MCF 10A (cell line): ENCODE measurements at regions not wholly inside any gene's neighbourhood (a gene's known extent, or its start where the extent isn't known, plus 50 kb on each side); places are given as distances from the start of the nearest gene placed in this dataset.

Experiments used
- BruUV-seq: library from RNA; stranded (reverse); fragments of 400-500 nt; replicated peaks from 2 replicates; lab custom pipeline; 2021; lab: Mats Ljungman, UMichigan
- CTCF ChIA-PET: fragments of 300-600 bp; sonication (Branson Sonifier 250); formaldehyde crosslinking; extraction: SDS; loops from one replicate; lab custom pipeline; 2021; ENCODE audit warnings: antibody characterized with exemption, inconsistent platforms; lab: Yijun Ruan, JAX
- POLR2A ChIA-PET: fragments of 300-600, 350-650 bp; sonication (Branson Sonifier 250); formaldehyde crosslinking; extraction: SDS; loops from one replicate; lab custom pipeline; 2020; ENCODE audit warnings: antibody characterized with exemption, inconsistent platforms; lab: Yijun Ruan, JAX
- DNase-seq: peaks from one replicate; pipeline ENCODE4 v3.0.0-alpha.2; 2018; ENCODE audit not compliant: unreplicated experiment
- H3K27ac Mint-ChIP-seq: one replicate; pipeline ENCODE4 v1.8.0; 2022; ENCODE audit warnings: mild to moderate bottlenecking, low read depth, mixed read lengths; ENCODE audit not compliant: unreplicated experiment
- H3K27me3 Mint-ChIP-seq: one replicate; pipeline ENCODE4 v1.8.0; 2022; ENCODE audit warnings: mixed read lengths; ENCODE audit not compliant: insufficient read depth, unreplicated experiment
- H3K36me3 Mint-ChIP-seq: one replicate; pipeline ENCODE4 v1.8.0; 2022; ENCODE audit warnings: mild to moderate bottlenecking, moderate library complexity, mixed read lengths; ENCODE audit not compliant: insufficient read depth, unreplicated experiment
- H3K4me1 Mint-ChIP-seq: one replicate; pipeline ENCODE4 v1.8.0; 2022; ENCODE audit warnings: mixed read lengths; ENCODE audit not compliant: insufficient read depth, unreplicated experiment
- H3K4me3 Mint-ChIP-seq: one replicate; pipeline ENCODE4 v1.8.0; 2022; ENCODE audit warnings: mild to moderate bottlenecking, moderate library complexity, mixed read lengths; ENCODE audit not compliant: unreplicated experiment
- H3K9me3 Mint-ChIP-seq: one replicate; pipeline ENCODE4 v1.8.0; 2022; ENCODE audit warnings: mixed read lengths; ENCODE audit not compliant: unreplicated experiment
- CTCF ChIP-seq: fragments of 200-600 bp; IDR thresholded peaks from one replicate; pipeline ENCODE4 v1.8.0; 2022; ENCODE audit warnings: antibody characterized with exemption, mild to moderate bottlenecking; ENCODE audit not compliant: unreplicated experiment
- intact Hi-C: fragments of 100-400 bp; cut with micrococcal nuclease; formaldehyde crosslinking; loops from 2 replicates; pipeline ENCODE4 v1.14.1; 2022

DNA sequence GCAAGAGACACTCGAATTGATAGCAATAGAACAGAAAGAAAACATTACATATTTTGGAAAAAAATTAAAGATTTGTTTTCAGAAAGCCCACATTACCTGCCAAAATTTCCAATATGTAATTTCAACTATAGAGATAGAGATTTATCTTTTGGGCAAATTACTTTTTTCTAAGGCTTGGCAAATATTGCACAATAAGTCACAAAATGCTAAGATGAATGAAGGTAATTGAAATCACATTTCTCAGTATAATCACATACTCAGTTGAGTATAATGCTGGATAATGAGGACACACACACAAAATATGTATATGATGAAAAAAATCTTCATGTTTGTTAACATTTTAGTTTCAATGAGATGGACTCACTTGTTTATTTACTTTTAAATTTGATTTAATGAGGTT is 189.2 kb upstream of the STXBP6 start:
- intact Hi-C loops, result no loop called here

GRCh38 chr14:25237845-25238244 is 187.9 kb upstream of the STXBP6 start:
- DNase-seq, result no peak
- H3K4me1 Mint-ChIP-seq, result no peaks in the 10 kb centered on the region
- no peak overlapping the region for H3K27ac Mint-ChIP-seq
- CTCF ChIA-PET, result interaction anchor here (0.6 to 1.1 kb wide), 2 partner anchors 11 to 528 kb away, joined by 3 read pairs; no protein-coding TSS in a partner anchor
- peaks cover 5% of the 10 kb centered on the region for H3K9me3 Mint-ChIP-seq
- BruUV-seq, result no TSS peak
- no peak overlapping the region for H3K4me3 Mint-ChIP-seq
- H3K36me3 Mint-ChIP-seq, result no peaks in the 10 kb centered on the region
- no peak for TF ChIP-seq CTCF
- H3K27me3 Mint-ChIP-seq, result peaks cover 11% of the 10 kb centered on the region
- POLR2A ChIA-PET, result interaction anchor here (0.6 kb wide), 1 partner anchor 456 kb away, joined by 3 read pairs; no protein-coding TSS in a partner anchor
- intact Hi-C loops, result no loop called here

More for the DNA sequence above, 189.2 kb upstream of the STXBP6 start:
- H3K36me3 Mint-ChIP-seq, result no peaks in the 10 kb centered on the region
- POLR2A ChIA-PET, result no interaction called here
- CTCF ChIA-PET, result no interaction called here
- no peak for DNase-seq
- H3K4me1 Mint-ChIP-seq, result no peaks in the 10 kb centered on the region
- TF ChIP-seq CTCF, result no peak
- H3K27me3 Mint-ChIP-seq, result peaks cover 11% of the 10 kb centered on the region
- peaks cover 5% of the 10 kb centered on the region for H3K9me3 Mint-ChIP-seq
- H3K27ac Mint-ChIP-seq, result no peak overlapping the region
- no peak overlapping the region for H3K4me3 Mint-ChIP-seq
- no TSS peak for BruUV-seq

- TF ChIP-seq CTCF, result no peak
- Mint-ChIP-seq H3K27ac (no peak overlapping the region), H3K27me3 (peaks cover 4% of the 10 kb centered on the region), H3K4me3 (peak overlapping the region; percentile 55), H3K4me1 (no peaks in the 10 kb centered on the region), H3K36me3 (no peaks in the 10 kb centered on the region), H3K9me3 (peaks cover 17% of the 10 kb centered on the region)
- POLR2A ChIA-PET, result no interaction called here
- CTCF ChIA-PET, result no interaction called here
- BruUV-seq, result no TSS peak
- intact Hi-C loops, result no loop called here
- no peak for DNase-seq
Measured at GRCh38 chr14:25233613-25234012, 183.7 kb upstream of the STXBP6 start.

- DNase-seq, result no peak
- Mint-ChIP-seq H3K9me3 (peaks cover 26% of the 10 kb centered on the region), H3K27ac (no peak overlapping the region), H3K4me1 (no peaks in the 10 kb centered on the region), H3K4me3 (no peak overlapping the region), H3K27me3 (no peaks in the 10 kb centered on the region), H3K36me3 (no peaks in the 10 kb centered on the region)
- no TSS peak for BruUV-seq
- CTCF ChIA-PET, result no interaction called here
- POLR2A ChIA-PET, result no interaction called here
- intact Hi-C loops, result no loop called here
- no peak for TF ChIP-seq CTCF
Measured at GRCh38 chr14:25231004-25231403, 181.1 kb upstream of the STXBP6 start.
